Nephron progenitor cell (in vitro differentiated cells): ENCODE measurements at regions not wholly inside any gene's neighbourhood (a gene's known extent, or its start where the extent isn't known, plus 50 kb on each side); places are given as distances from the start of the nearest gene placed in this dataset.

Experiments used
- DNase-seq: peaks from one replicate; pipeline ENCODE4 v3.0.0; 2021
- H3K27ac Mint-ChIP-seq: 2 replicates; pipeline ENCODE4 v1.8.0; 2021; ENCODE audit warnings: mild to moderate bottlenecking, moderate library complexity, mixed read lengths
- H3K27me3 Mint-ChIP-seq: 2 replicates; pipeline ENCODE4 v1.8.0; 2021; ENCODE audit warnings: mild to moderate bottlenecking, low read depth, mixed read lengths; ENCODE audit not compliant: poor library complexity
- H3K36me3 Mint-ChIP-seq: 2 replicates; pipeline ENCODE4 v1.8.0; 2021; ENCODE audit warnings: low read depth, mixed read lengths
- H3K4me1 Mint-ChIP-seq: 2 replicates; pipeline ENCODE4 v1.8.0; 2021; ENCODE audit warnings: mixed read lengths
- H3K4me3 Mint-ChIP-seq: 2 replicates; pipeline ENCODE4 v1.8.0; 2021; ENCODE audit warnings: mild to moderate bottlenecking, moderate library complexity, mixed read lengths
- H3K9me3 Mint-ChIP-seq: 2 replicates; pipeline ENCODE4 v1.8.0; 2021; ENCODE audit warnings: mild to moderate bottlenecking, moderate library complexity, mixed read lengths
- CTCF ChIP-seq: fragments of 200-600 bp; sonication (generic); IDR thresholded peaks from 2 replicates; pipeline ENCODE4 v1.5.0; 2021; ENCODE audit warnings: antibody characterized with exemption

- Mint-ChIP-seq H3K9me3 (no peaks in the 10 kb centered on the region), H3K4me3 (no peak overlapping the region), H3K27me3 (peaks cover 9% of the 10 kb centered on the region), H3K27ac (peak overlapping the region; percentile 80), H3K36me3 (no peaks in the 10 kb centered on the region), H3K4me1 (peaks cover 8% of the 10 kb centered on the region)
- no peak for DNase-seq
- TF ChIP-seq CTCF: no peak
Observed at GRCh38 chr16:6133009-6133557, 1035.5 kb upstream of the EEF2KMT start.

- H3K9me3 Mint-ChIP-seq: no peaks in the 10 kb centered on the region
- H3K36me3 Mint-ChIP-seq: no peaks in the 10 kb centered on the region
- H3K27me3 Mint-ChIP-seq: peaks cover 9% of the 10 kb centered on the region
- peaks cover 8% of the 10 kb centered on the region for H3K4me1 Mint-ChIP-seq
- H3K4me3 Mint-ChIP-seq: no peak overlapping the region
- no peak overlapping the region for H3K27ac Mint-ChIP-seq
- TF ChIP-seq CTCF: no peak
- DNase-seq: no peak
Observed at GRCh38 chr16:6132121-6132520, 1034.5 kb upstream of the EEF2KMT start.

- no peaks in the 10 kb centered on the region for H3K36me3 Mint-ChIP-seq
- DNase-seq: no peak
- TF ChIP-seq CTCF: no peak
- peaks cover 3% of the 10 kb centered on the region for H3K9me3 Mint-ChIP-seq
- H3K4me3 Mint-ChIP-seq: no peak overlapping the region
- H3K27me3 Mint-ChIP-seq: peaks cover 13% of the 10 kb centered on the region
- peaks cover 8% of the 10 kb centered on the region for H3K4me1 Mint-ChIP-seq
- H3K27ac Mint-ChIP-seq: no peak overlapping the region
Observed at GRCh38 chr16:6131526-6132050, 1034.0 kb upstream of the EEF2KMT start.

GRCh38 chr16:6125483-6126259 lies 1028.1 kb upstream of the EEF2KMT start:
- Mint-ChIP-seq H3K27ac (peak overlapping the region; percentile 12), H3K4me1 (peaks cover 24% of the 10 kb centered on the region), H3K9me3 (peaks cover 8% of the 10 kb centered on the region), H3K27me3 (peaks cover 10% of the 10 kb centered on the region), H3K36me3 (no peaks in the 10 kb centered on the region), H3K4me3 (no peak overlapping the region)
- DNase-seq: no peak
- no peak for TF ChIP-seq CTCF

GRCh38 chr16:6124136-6124535 lies 1026.5 kb upstream of the EEF2KMT start:
- no peak for DNase-seq
- Mint-ChIP-seq H3K4me3 (no peak overlapping the region), H3K36me3 (no peaks in the 10 kb centered on the region), H3K4me1 (peaks cover 24% of the 10 kb centered on the region), H3K27me3 (peaks cover 6% of the 10 kb centered on the region), H3K9me3 (peaks cover 16% of the 10 kb centered on the region), H3K27ac (no peak overlapping the region)
- TF ChIP-seq CTCF: no peak
